ENCODE measurements at regions not wholly inside any gene's neighbourhood (a gene's known extent, or its start where the extent isn't known, plus 50 kb on each side); places are given as distances from the start of the nearest gene placed in this dataset.

DNA sequence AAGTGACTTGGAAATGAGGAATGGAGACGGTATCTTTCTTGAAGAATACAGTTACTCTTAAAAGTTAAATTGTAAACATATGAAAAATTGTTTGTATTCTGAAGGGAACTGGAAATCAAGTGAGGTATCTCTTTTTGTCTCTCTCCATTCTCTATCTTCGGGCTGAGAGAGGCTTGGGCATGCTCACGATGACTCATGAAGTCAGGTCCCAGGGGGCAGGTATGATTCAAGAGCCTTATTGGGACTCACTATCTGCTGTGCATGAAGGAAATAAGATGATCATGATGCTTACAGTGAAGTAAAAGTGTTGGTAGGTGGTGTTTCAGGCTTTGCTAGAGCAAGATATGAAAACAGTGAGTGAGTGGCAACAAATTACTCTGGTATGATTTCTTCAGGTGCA lies 200.4 kb upstream of the PITX2 start:
- TF ChIP-seq POLR2A (IDR thresholded peaks at IDR 0.05; ENCODE audit: low read length) (no peak), EP300 (IDR thresholded peaks at IDR 0.05) (no peak)
- TF ChIP-seq, protein P1, sequence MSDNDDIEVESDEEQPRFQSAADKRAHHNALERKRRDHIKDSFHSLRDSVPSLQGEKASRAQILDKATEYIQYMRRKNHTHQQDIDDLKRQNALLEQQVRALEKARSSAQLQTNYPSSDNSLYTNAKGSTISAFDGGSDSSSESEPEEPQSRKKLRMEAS (IDR thresholded peaks at IDR 0.05), result no peak
- TF ChIP-seq, protein P2, sequence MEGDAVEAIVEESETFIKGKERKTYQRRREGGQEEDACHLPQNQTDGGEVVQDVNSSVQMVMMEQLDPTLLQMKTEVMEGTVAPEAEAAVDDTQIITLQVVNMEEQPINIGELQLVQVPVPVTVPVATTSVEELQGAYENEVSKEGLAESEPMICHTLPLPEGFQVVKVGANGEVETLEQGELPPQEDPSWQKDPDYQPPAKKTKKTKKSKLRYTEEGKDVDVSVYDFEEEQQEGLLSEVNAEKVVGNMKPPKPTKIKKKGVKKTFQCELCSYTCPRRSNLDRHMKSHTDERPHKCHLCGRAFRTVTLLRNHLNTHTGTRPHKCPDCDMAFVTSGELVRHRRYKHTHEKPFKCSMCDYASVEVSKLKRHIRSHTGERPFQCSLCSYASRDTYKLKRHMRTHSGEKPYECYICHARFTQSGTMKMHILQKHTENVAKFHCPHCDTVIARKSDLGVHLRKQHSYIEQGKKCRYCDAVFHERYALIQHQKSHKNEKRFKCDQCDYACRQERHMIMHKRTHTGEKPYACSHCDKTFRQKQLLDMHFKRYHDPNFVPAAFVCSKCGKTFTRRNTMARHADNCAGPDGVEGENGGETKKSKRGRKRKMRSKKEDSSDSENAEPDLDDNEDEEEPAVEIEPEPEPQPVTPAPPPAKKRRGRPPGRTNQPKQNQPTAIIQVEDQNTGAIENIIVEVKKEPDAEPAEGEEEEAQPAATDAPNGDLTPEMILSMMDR (IDR thresholded peaks at IDR 0.05), result no peak
